Dedifferentiated amniotic fluid mesenchymal stem cell (primary cell): ENCODE measurements at regions not wholly inside any gene's neighbourhood (a gene's known extent, or its start where the extent isn't known, plus 50 kb on each side); places are given as distances from the start of the nearest gene placed in this dataset.

Experiments
- DNase-seq: peaks from one replicate; pipeline ENCODE4 v3.0.0-alpha.2; 2016; ENCODE audit errors: extremely low spot score

DNA sequence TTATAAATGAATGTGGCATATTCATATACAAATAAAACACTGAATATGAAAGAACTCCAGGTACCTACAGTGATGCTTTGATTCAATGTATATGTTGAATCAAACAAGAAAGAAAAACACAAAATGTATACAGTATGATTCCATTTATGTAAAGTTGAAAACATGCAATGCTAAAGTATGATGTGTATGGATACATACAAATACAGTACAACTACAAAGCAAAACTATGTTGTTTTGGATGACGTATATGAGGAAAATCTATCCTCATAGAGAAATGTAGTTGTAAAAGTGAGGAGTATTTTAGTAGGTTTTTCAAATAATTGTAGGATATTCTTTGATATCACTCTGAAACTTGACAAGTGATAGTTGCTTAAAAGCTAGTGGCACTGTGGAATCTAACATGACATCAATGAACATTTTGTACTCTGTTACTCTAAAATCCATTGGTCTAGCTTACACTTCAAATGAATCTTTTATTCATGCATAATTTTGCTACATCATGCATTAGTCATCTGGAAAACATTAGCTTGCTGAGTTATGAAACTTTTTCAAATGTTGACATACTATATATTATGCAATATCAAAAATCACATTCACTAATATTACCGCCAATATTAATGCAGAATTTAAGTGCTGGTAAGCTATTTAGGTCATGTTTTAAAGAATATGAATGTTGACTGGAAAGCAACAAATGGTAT is 278.1 kb upstream of the CHRNA7 start:
- DNase-seq = no peak

DNA sequence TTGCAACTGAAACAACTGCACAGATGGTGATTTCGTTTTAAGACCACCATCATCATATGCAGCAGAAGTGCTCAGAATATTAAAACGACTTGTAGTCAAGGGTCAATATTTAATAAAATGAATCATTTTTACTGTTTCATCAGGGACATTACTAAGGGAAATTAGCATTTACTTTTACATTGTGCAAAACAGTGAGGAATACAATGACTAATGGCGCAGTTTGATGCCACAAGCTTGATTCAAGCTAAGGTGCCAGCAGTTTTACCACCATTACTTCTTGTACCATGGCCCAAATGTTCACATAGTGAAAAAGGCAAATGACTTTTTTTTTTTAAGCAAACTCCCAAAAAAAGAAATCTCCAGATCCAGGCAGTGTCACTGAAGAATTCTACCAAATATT is 277.4 kb upstream of the CHRNA7 start:
- no peak for DNase-seq

GRCh38 chr15:31758126-31758525 is 272.2 kb upstream of the CHRNA7 start:
- no peak for DNase-seq

GRCh38 chr15:31768055-31768454 is 262.3 kb upstream of the CHRNA7 start:
- no peak for DNase-seq

- no peak for DNase-seq
Measured at GRCh38 chr15:31774045-31774444, 256.3 kb upstream of the CHRNA7 start.

DNA sequence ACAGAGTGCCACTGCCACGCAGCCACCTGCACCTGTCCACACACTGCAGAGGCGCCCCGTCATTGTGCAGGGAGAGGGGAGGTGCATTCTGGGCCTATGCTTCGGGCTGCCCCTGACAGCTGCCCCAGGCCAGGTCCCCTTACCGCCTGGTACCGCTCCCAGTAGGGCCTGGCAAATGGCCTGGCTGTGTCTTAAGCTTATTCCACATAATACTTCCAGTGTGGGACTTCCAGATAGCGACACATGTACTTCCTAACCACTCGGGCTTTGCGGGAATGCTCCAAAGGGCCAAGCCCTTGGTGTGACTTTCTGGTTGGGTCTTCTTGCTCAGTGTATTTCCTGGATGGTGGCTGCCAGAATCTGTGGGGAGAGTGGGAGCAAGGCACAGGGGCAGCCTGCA is 254.3 kb upstream of the CHRNA7 start:
- no peak for DNase-seq

GRCh38 chr15:31781261-31781660 is 249.1 kb upstream of the CHRNA7 start:
- DNase-seq = no peak

- DNase-seq = no peak
Measured at GRCh38 chr15:31782016-31782783, 248.1 kb upstream of the CHRNA7 start.

DNA sequence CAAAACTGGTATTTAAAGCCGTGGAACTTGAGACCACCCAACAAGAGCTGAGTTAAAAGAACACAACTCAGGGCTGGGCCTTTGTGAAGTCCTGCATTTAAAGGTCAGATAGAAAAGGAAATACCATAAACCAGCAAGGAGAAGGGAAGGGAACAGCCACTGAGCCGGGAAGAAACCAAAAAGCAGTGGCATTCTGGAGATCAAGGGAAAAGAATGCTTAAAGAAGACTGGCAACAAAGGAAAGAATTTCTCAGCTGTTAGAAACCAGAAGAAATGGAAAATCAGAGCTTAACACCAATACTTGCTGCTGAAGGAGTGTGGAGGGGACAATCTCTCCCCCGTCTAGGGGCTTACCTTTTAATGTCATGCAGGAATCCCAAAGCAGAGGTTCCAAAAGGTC is 247.4 kb upstream of the CHRNA7 start:
- no peak for DNase-seq

- no peak for DNase-seq
Measured at GRCh38 chr15:31786360-31786759, 244.0 kb upstream of the CHRNA7 start.

DNA sequence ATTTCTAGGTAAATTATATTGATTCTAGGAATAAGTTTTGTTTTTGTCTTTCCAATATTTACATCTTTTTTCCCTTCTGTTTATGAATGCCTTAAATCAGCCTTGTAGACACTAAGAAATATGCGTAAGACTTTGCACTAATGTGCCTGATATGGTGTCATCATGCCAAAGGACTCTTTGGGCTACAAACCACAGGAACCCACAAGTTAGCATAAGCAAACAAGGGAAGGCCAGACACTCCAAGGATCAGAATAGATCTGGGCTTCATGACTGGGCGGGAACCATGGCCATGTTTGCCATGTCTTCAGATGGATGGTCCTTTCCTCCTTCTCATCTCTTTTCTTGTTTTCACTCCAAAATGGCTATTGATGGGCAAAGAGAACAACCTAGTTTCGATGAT is 242.2 kb upstream of the CHRNA7 start:
- no peak for DNase-seq

DNA sequence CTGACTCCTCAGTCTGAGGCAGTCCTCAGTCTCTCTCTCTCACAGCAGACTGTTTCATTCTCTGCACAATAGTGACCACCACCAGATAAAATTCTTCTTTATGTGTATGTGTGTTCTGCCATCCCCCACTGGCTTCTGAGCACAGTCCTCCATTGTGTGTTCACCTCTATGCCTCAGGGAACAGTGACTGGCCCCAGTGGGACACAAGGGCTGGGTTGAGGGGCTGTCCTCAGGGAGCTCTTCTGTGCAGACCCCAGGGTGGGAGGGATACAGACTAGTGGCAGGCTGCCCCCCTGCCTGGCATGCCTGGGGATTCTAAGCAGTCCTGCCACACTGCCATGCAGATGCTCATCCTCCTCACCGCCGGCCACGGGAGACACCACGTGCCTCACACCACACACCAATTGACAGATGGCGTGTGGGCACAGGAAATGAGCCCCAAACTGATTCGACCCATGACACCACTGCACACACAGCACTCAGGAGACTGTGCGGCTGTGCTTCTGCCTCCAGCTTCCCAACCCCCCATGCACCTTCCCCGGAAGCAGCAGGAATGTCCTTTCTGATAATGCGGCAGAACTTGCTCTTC is 237.6 kb upstream of the CHRNA7 start:
- DNase-seq = no peak

DNA sequence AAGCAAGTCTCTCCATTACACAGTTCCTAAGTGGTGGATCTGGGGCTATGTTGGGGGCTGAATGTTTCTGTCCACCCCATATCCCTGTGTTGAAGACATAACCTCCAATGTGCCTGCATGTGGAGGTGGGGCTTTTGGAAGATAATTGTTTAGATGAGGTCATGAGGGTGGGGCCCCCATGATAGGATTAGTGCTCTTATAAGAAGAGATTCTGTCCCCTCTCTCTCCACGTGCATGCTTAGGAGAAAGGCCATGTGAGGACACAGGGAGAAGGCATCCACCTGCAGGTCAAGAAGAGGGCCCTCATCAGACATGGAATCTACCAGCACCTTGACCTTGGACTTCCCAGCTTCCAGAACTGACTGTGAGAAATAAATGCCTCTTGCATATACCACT is 231.0 kb upstream of the CHRNA7 start:
- DNase-seq = no peak

GRCh38 chr15:31799715-31800321 is 230.5 kb upstream of the CHRNA7 start:
- no peak for DNase-seq

DNA sequence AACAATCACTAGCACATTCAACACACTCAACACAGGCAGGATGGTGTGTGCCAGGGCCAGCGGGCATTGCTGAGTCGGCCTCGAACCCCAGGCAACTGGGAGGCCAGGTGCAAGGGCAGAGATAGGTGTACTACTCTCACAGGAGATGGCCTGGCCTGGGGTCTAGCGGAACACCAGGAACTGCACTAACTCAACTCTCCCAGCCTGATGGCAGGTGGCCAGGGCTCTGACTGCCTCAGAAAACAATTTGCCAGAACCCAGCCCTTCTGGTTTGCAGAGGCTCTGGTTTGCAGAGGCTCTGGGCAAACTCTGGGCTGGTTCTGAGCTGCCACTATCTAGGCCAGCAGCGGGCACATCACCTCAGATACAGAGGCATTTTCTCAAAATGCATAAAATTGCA is 229.2 kb upstream of the CHRNA7 start:
- no peak for DNase-seq

DNA sequence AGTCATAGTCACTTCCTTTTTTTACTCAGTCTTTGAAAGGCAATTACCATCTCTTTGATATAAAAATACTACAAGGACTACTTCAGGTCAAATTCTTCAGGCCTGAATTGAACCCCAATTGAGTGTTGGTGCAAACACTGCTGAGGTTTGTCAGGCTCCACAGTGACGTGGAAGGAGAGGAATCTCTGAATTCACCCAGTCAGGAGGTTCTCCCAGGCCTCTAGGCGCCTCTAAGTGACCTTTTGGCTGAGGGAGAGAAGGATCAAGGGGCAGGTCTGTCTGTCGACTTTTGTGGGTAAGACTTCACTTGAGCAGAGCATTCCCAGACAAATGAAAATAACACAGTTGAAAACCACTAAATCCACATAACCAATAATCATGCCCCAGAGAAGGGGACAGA is 227.6 kb upstream of the CHRNA7 start:
- DNase-seq = no peak

- no peak for DNase-seq
Measured at GRCh38 chr15:31803388-31803884, 226.9 kb upstream of the CHRNA7 start.

- DNase-seq = no peak
Measured at GRCh38 chr15:31805090-31805662, 225.1 kb upstream of the CHRNA7 start.

- DNase-seq = no peak
Measured at GRCh38 chr15:31806106-31806505, 224.2 kb upstream of the CHRNA7 start.

DNA sequence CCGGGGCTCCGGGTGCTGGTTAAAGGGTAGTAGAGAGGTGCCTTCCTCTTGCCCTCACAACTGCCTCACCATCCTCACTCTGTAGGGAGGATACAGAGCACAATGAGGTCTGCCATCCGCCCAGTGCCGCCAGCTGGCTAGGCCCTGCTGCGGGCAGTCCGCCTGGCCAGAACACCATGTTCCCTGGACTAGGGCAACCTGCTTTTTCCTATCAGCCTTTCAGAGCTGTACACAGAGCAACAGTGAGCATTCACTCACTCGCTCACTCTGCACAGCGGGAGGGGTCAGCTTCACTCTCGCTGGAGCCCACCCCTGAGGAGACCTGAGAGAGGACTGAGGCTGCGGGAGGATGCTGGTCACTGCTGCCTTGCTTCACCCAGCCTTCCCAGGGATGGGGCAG is 218.7 kb upstream of the CHRNA7 start:
- no peak for DNase-seq

DNA sequence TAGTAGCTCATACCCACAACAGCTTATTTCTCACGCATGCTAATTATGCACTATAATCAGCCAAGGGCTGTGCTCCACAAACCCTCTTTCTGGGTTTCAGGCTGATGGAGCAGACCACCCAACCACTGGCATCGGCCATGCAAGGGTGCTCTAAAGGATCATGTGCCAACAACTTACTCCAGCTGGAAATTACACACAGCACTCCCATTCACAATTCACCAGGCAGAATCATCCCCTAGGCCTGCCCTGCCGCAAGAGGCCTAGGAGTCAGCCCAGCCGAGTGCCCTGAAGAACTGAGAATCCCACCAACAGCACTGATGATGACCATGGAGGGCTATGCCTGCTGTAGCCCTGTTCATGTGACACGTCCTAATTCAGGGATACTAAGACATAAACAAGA is 216.2 kb upstream of the CHRNA7 start:
- no peak for DNase-seq
